SK-N-SH (cell line): ENCODE measurements at regions not wholly inside any gene's neighbourhood (a gene's known extent, or its start where the extent isn't known, plus 50 kb on each side); places are given as distances from the start of the nearest gene placed in this dataset.

Experiments
- CTCF ChIA-PET: fragments of 300-600, 350-600 bp; formaldehyde crosslinking; extraction: SDS; loops from one replicate; lab custom pipeline; 2021; lab: Yijun Ruan, JAX
- POLR2A ChIA-PET: fragments of 350-600 bp; sonication (Branson Sonifier 250); formaldehyde crosslinking; extraction: SDS; loops from one replicate; lab custom pipeline; 2020; ENCODE audit warnings: antibody characterized with exemption, inconsistent platforms; lab: Yijun Ruan, JAX
- DNase-seq: peaks from one replicate; pipeline ENCODE4 v3.0.0; 2012
- H2AFZ ChIP-seq: fragments of 200-600 bp; sonication (generic); 2 replicates; pipeline ENCODE4 v1.8.1; 2016; ENCODE audit warnings: antibody characterized with exemption, mild to moderate bottlenecking, low read depth
- H3F3A ChIP-seq: fragments of 200-600 bp; sonication (generic); replicated peaks from 2 replicates; pipeline ENCODE3; 2016; ENCODE audit warnings: antibody characterized with exemption, mild to moderate bottlenecking; ENCODE audit not compliant: insufficient read depth
- H3K27ac ChIP-seq, 2 experiments: fragments of 200-500 bp in 1 of 2; fragments of 200-600 bp in 1 of 2; sonication (Bioruptor generic) in 1 of 2; sonication (generic), shearing (Covaris generic) in 1 of 2; 2 replicates each; pipeline versions ENCODE4 v1.5.1 to v1.6.1; 2014 to 2016; ENCODE audit warnings: low read depth in 2 of 2, inconsistent platforms in 1 of 2, low read length in 1 of 2, mild to moderate bottlenecking in 1 of 2, mixed read lengths in 1 of 2
- H3K27me3 ChIP-seq: fragments of 200-600 bp; sonication (generic), shearing (Covaris generic); 2 replicates; pipeline ENCODE4 v1.6.1; 2016; ENCODE audit warnings: mixed run types; ENCODE audit not compliant: insufficient read depth
- H3K36me3 ChIP-seq, 2 experiments: fragments of 200-500 bp in 1 of 2; fragments of 200-600 bp in 1 of 2; sonication (Bioruptor generic) in 1 of 2; sonication (generic) in 1 of 2; replicated peaks in 1 of 2; 2 replicates each; pipeline versions ENCODE3 to v1.5.1; 2014 to 2016; ENCODE audit warnings: low read length in 1 of 2, mild to moderate bottlenecking in 1 of 2; ENCODE audit not compliant: insufficient read depth in 2 of 2, control insufficient read depth in 1 of 2
- H3K4me1 ChIP-seq, 2 experiments: fragments of 200-500 bp in 1 of 2; fragments of 200-600 bp in 1 of 2; sonication (Bioruptor generic) in 1 of 2; sonication (generic), shearing (Covaris generic) in 1 of 2; 2 replicates each; pipeline versions ENCODE4 v1.5.1 to v1.6.1; 2014 to 2016; ENCODE audit warnings: low read depth in 1 of 2, low read length in 1 of 2, mixed run types in 1 of 2; ENCODE audit not compliant: insufficient read depth in 2 of 2, control insufficient read depth in 1 of 2
- H3K4me2 ChIP-seq: fragments of 200-600 bp; sonication (generic), shearing (Covaris generic); 2 replicates; pipeline ENCODE4 v1.6.1; 2017; ENCODE audit warnings: mixed run types
- H3K4me3 ChIP-seq, 2 experiments: fragments of 200-500 bp in 1 of 2; fragments of 200-600 bp in 1 of 2; sonication (Bioruptor generic) in 1 of 2; sonication (generic), shearing (Covaris generic) in 1 of 2; 2 replicates each; pipeline versions ENCODE4 v1.5.1 to v1.8.1; 2014 to 2016; ENCODE audit warnings: low read depth in 2 of 2, inconsistent platforms in 1 of 2, low read length in 1 of 2, mild to moderate bottlenecking in 1 of 2, mixed read lengths in 1 of 2, moderate library complexity in 1 of 2
- H3K79me2 ChIP-seq: fragments of 200-600 bp; sonication (generic); 2 replicates; pipeline ENCODE4 v1.8.1; 2017; ENCODE audit warnings: mild to moderate bottlenecking; ENCODE audit not compliant: insufficient read depth
- H3K9ac ChIP-seq: fragments of 200-600 bp; sonication (generic); 2 replicates; pipeline ENCODE4 v1.6.1; 2017; ENCODE audit warnings: mixed run types
- H3K9me2 ChIP-seq: fragments of 200-600 bp; sonication (generic); 2 replicates; pipeline ENCODE4 v1.6.1; 2017; ENCODE audit warnings: mixed run types
- H3K9me3 ChIP-seq: fragments of 200-600 bp; sonication (generic); 2 replicates; pipeline ENCODE4 v1.6.1; 2017; ENCODE audit warnings: mixed run types, mild to moderate bottlenecking, moderate library complexity
- H4K20me1 ChIP-seq: fragments of 200-600 bp; sonication (generic); 2 replicates; pipeline ENCODE4 v1.6.1; 2017; ENCODE audit warnings: mild to moderate bottlenecking, mixed run types; ENCODE audit not compliant: insufficient read depth
- GABPA ChIP-seq: IDR thresholded peaks from 2 replicates; pipeline ENCODE4 v1.4.0; 2012; ENCODE audit warnings: low read depth, mild to moderate bottlenecking
- GATA2 ChIP-seq: sonication (generic); formaldehyde crosslinking; IDR thresholded peaks from 2 replicates; pipeline ENCODE4 v1.5.0; 2020; ENCODE audit warnings: mild to moderate bottlenecking, missing genetic modification reagents
- IRF3 ChIP-seq: fragments of 150-350 bp; IDR thresholded peaks from 2 replicates; pipeline ENCODE4 v1.6.1; 2016; ENCODE audit warnings: mild to moderate bottlenecking, low read depth, low read length
- MAX ChIP-seq: IDR thresholded peaks from 2 replicates; pipeline ENCODE4 v1.4.0; 2012; ENCODE audit warnings: low read depth
- MEF2A ChIP-seq: IDR thresholded peaks from 2 replicates; pipeline ENCODE4 v1.4.0; 2012; ENCODE audit warnings: low read depth, borderline replicate concordance
- NFIC ChIP-seq: IDR thresholded peaks from 2 replicates; pipeline ENCODE4 v1.4.0; 2012; ENCODE audit warnings: borderline replicate concordance
- RXRA ChIP-seq: IDR thresholded peaks from 2 replicates; pipeline ENCODE4 v1.4.0; 2012; ENCODE audit warnings: low read depth, mild to moderate bottlenecking, borderline replicate concordance
- TCF12 ChIP-seq: IDR thresholded peaks from 2 replicates; pipeline ENCODE4 v1.4.0; 2012
- USF1 ChIP-seq: IDR thresholded peaks from 2 replicates; pipeline ENCODE4 v1.4.0; 2012; ENCODE audit warnings: low read depth, borderline replicate concordance
- YY1 ChIP-seq: IDR thresholded peaks from 2 replicates; pipeline ENCODE4 v1.4.0; 2012; ENCODE audit warnings: low read depth, mild to moderate bottlenecking
- ZBTB33 ChIP-seq: IDR thresholded peaks from 2 replicates; pipeline ENCODE4 v1.4.0; 2012; ENCODE audit warnings: low read depth, borderline replicate concordance
- WGBS: methylation state at CpG from one replicate; pipeline ENCODE4 v1.1.6; 2017; ENCODE audit warnings: low lambda C conversion rate; 5-methylcytosine and 5-hydroxymethylcytosine counted together
- TF ChIP-seq, protein P1 (sequence below): IDR thresholded peaks from 2 replicates; pipeline ENCODE4 v1.6.1; 2012; ENCODE audit warnings: mild to moderate bottlenecking, low read depth, low read length, moderate library complexity

GRCh38 chr5:152730176-152730575 lies 325.1 kb upstream of the NMUR2 start (continued):
- TF ChIP-seq ZBTB33 (no peak), YY1 (no peak), IRF3 (no peak)
- TF ChIP-seq, all 33 proteins: peak for 0

DNA sequence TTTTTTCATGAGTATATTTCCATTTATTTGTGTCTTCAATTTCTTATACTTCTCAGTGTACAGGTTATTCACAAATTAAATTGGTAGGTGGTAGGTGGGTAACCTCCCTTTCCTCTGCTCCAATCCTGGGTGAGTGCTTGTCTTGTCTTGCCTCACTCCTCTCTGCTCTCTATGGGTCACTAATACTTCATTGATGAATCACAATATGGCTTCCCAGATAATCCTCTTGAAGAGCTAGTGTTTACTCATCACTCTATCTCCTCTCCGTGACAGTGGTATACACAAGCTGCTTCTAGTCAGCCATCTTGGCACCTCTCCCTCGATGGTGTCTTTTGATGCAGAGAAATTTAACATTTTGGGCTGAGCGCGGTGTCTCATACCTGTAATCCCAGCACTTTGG lies 331.8 kb upstream of the NMUR2 start:
- H3K4me2 ChIP-seq, result no peak overlapping the region
- H2AFZ ChIP-seq, result no peak overlapping the region
- 30% methylated on average over 4 of the region's 4 CpGs for WGBS
- no peak overlapping the region for H3K4me3 ChIP-seq
- H3K9me2 ChIP-seq, result no peaks in the 10 kb centered on the region
- H3K36me3 ChIP-seq, result no peaks in the 10 kb centered on the region
- no peaks in the 10 kb centered on the region for H3F3A ChIP-seq
- DNase-seq, result no peak
- H3K4me1 ChIP-seq, result no peaks in the 10 kb centered on the region
- H3K27ac ChIP-seq, result no peak overlapping the region
- no peaks in the 10 kb centered on the region for H3K79me2 ChIP-seq
- no peaks in the 10 kb centered on the region for H4K20me1 ChIP-seq
- ChIA-PET POLR2A (no interaction called here), CTCF (interaction anchor here (1.4 kb wide), 1 partner anchor 15 kb away, joined by 3 read pairs; no protein-coding TSS in a partner anchor)
- TF ChIP-seq, protein P1, sequence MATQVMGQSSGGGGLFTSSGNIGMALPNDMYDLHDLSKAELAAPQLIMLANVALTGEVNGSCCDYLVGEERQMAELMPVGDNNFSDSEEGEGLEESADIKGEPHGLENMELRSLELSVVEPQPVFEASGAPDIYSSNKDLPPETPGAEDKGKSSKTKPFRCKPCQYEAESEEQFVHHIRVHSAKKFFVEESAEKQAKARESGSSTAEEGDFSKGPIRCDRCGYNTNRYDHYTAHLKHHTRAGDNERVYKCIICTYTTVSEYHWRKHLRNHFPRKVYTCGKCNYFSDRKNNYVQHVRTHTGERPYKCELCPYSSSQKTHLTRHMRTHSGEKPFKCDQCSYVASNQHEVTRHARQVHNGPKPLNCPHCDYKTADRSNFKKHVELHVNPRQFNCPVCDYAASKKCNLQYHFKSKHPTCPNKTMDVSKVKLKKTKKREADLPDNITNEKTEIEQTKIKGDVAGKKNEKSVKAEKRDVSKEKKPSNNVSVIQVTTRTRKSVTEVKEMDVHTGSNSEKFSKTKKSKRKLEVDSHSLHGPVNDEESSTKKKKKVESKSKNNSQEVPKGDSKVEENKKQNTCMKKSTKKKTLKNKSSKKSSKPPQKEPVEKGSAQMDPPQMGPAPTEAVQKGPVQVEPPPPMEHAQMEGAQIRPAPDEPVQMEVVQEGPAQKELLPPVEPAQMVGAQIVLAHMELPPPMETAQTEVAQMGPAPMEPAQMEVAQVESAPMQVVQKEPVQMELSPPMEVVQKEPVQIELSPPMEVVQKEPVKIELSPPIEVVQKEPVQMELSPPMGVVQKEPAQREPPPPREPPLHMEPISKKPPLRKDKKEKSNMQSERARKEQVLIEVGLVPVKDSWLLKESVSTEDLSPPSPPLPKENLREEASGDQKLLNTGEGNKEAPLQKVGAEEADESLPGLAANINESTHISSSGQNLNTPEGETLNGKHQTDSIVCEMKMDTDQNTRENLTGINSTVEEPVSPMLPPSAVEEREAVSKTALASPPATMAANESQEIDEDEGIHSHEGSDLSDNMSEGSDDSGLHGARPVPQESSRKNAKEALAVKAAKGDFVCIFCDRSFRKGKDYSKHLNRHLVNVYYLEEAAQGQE, result no peak
- TF ChIP-seq TCF12, result no peak
- no peak for TF ChIP-seq RXRA
- no peak for TF ChIP-seq GABPA
- no peak for TF ChIP-seq NFIC
- no peak for TF ChIP-seq GATA2 (CRISPR knock-in tag)
- TF ChIP-seq MEF2A, result no peak
- TF ChIP-seq USF1, result no peak
- no peak for TF ChIP-seq MAX
- H3K27me3 ChIP-seq, result no peaks in the 10 kb centered on the region
- H3K9me3 ChIP-seq, result no peaks in the 10 kb centered on the region; the same call in 1 of the 2 replicates
- H3K9ac ChIP-seq, result no peak overlapping the region
